IMR-90 (cell line): ENCODE measurements at regions not wholly inside any gene's neighbourhood (a gene's known extent, or its start where the extent isn't known, plus 50 kb on each side); places are given as distances from the start of the nearest gene placed in this dataset.

Source experiments
- CEBPB ChIP-seq: IDR thresholded peaks from 2 replicates; pipeline ENCODE4 v1.6.1; 2012; ENCODE audit warnings: low read depth, low read length, improper control_type of control experiment
- CHD1 ChIP-seq: IDR thresholded peaks from 2 replicates; pipeline ENCODE4 v1.6.1; 2012; ENCODE audit warnings: low read depth, low read length, improper control_type of control experiment
- FOS ChIP-seq: fragments of 150-350 bp; IDR thresholded peaks from 2 replicates; pipeline ENCODE4 v1.6.1; 2016; ENCODE audit warnings: low read depth, low read length
- MAFK ChIP-seq: IDR thresholded peaks from 2 replicates; pipeline ENCODE4 v1.6.1; 2012; ENCODE audit warnings: low read depth, low read length, improper control_type of control experiment
- MAZ ChIP-seq: IDR thresholded peaks from 2 replicates; pipeline ENCODE4 v1.6.1; 2012; ENCODE audit warnings: low read depth, mild to moderate bottlenecking, low read length, improper control_type of control experiment, moderate library complexity, borderline replicate concordance
- MXI1 ChIP-seq: IDR thresholded peaks from 2 replicates; pipeline ENCODE4 v1.6.1; 2012; ENCODE audit warnings: low read depth, mild to moderate bottlenecking, low read length, moderate library complexity, borderline replicate concordance
- NFE2L2 ChIP-seq: fragments of 150-350 bp; IDR thresholded peaks from 2 replicates; pipeline ENCODE4 v1.6.1; 2016; ENCODE audit warnings: low read depth, mild to moderate bottlenecking, low read length
- POLR2A ChIP-seq: IDR thresholded peaks from 2 replicates; pipeline ENCODE4 v1.6.1; 2012; ENCODE audit warnings: mild to moderate bottlenecking, low read depth, low read length
- RAD21 ChIP-seq: IDR thresholded peaks from 2 replicates; pipeline ENCODE4 v1.6.1; 2012; ENCODE audit warnings: low read length, improper control_type of control experiment
- RCOR1 ChIP-seq: IDR thresholded peaks from 2 replicates; pipeline ENCODE4 v1.6.1; 2012; ENCODE audit warnings: mild to moderate bottlenecking, low read length, improper control_type of control experiment; ENCODE audit not compliant: insufficient replicate concordance
- RFX5 ChIP-seq: IDR thresholded peaks from 2 replicates; pipeline ENCODE4 v1.8.0; 2012; ENCODE audit warnings: low read depth, mild to moderate bottlenecking, low read length, moderate library complexity
- TF ChIP-seq, protein P1 (sequence below): conservative IDR thresholded peaks from 2 replicates; pipeline ENCODE4 v1.5.1; 2012; ENCODE audit warnings: mild to moderate bottlenecking, low read depth, low read length, improper control_type of control experiment
- TF ChIP-seq, protein P2 (sequence below): fragments of 150-350 bp; IDR thresholded peaks from 2 replicates; pipeline ENCODE4 v1.6.1; 2016; ENCODE audit warnings: low read depth, mild to moderate bottlenecking, low read length, moderate library complexity, borderline replicate concordance
- TF ChIP-seq, protein P3 (sequence below): fragments of 150-350 bp; IDR thresholded peaks from 2 replicates; pipeline ENCODE4 v1.6.1; 2017; ENCODE audit warnings: mild to moderate bottlenecking, antibody characterized with exemption, low read length, low read depth

DNA sequence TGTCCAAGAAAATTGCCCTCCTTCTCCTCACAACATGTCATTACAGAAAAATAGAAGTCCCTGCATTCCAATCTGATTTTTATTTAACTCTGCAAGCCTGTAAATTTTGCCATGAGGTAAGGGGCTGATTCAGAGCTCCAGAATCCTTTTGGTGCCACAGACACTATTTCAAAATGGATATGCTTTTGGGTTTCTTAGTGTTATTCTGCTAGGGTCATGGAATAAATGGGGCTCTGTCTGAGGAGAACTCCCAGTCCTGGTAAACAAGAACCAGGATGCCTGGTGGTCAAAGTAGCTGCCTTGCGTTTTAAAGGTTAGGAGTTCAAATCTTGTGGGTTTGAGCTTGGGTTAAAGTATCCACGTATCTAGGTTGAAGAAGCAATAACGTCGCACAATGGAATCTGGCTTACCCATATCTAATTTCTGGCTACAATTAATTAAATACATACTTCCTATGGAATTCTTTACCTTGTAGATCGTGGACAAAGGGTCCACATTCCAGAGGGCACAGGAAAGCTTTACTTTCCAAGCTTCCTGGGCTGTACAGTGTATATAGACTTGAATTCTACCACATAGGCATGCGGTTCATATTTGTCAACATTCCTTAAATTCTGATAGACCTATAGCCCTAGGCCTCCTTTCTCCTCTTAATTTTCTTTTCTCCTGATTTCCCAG is 98.0 kb upstream of the CDC42BPA start:
- TF ChIP-seq, protein P1, sequence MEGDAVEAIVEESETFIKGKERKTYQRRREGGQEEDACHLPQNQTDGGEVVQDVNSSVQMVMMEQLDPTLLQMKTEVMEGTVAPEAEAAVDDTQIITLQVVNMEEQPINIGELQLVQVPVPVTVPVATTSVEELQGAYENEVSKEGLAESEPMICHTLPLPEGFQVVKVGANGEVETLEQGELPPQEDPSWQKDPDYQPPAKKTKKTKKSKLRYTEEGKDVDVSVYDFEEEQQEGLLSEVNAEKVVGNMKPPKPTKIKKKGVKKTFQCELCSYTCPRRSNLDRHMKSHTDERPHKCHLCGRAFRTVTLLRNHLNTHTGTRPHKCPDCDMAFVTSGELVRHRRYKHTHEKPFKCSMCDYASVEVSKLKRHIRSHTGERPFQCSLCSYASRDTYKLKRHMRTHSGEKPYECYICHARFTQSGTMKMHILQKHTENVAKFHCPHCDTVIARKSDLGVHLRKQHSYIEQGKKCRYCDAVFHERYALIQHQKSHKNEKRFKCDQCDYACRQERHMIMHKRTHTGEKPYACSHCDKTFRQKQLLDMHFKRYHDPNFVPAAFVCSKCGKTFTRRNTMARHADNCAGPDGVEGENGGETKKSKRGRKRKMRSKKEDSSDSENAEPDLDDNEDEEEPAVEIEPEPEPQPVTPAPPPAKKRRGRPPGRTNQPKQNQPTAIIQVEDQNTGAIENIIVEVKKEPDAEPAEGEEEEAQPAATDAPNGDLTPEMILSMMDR = no peak
- no peak for TF ChIP-seq POLR2A
- no peak for TF ChIP-seq RCOR1
- no peak for TF ChIP-seq RFX5
- TF ChIP-seq, protein P2, sequence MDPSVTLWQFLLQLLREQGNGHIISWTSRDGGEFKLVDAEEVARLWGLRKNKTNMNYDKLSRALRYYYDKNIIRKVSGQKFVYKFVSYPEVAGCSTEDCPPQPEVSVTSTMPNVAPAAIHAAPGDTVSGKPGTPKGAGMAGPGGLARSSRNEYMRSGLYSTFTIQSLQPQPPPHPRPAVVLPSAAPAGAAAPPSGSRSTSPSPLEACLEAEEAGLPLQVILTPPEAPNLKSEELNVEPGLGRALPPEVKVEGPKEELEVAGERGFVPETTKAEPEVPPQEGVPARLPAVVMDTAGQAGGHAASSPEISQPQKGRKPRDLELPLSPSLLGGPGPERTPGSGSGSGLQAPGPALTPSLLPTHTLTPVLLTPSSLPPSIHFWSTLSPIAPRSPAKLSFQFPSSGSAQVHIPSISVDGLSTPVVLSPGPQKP = no peak
- no peak for TF ChIP-seq RAD21
- TF ChIP-seq MAFK = no peak
- TF ChIP-seq FOS = no peak
- TF ChIP-seq, protein P3, sequence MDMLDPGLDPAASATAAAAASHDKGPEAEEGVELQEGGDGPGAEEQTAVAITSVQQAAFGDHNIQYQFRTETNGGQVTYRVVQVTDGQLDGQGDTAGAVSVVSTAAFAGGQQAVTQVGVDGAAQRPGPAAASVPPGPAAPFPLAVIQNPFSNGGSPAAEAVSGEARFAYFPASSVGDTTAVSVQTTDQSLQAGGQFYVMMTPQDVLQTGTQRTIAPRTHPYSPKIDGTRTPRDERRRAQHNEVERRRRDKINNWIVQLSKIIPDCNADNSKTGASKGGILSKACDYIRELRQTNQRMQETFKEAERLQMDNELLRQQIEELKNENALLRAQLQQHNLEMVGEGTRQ = no peak
- no peak for TF ChIP-seq CEBPB
- no peak for TF ChIP-seq MXI1
- TF ChIP-seq MAZ = no peak
- no peak for TF ChIP-seq NFE2L2
- no peak for TF ChIP-seq CHD1
